ENCODE measurements at regions not wholly inside any gene's neighbourhood (a gene's known extent, or its start where the extent isn't known, plus 50 kb on each side); places are given as distances from the start of the nearest gene placed in this dataset.

GRCh38 chr3:82001276-82001923 is 240.0 kb upstream of the GBE1 start:
- no peak for TF ChIP-seq CTCF (IDR thresholded peaks at IDR 0.05)
- no peak for TF ChIP-seq POLR2A (IDR thresholded peaks at IDR 0.05)
